ENCODE measurements at regions not wholly inside any gene's neighbourhood (a gene's known extent, or its start where the extent isn't known, plus 50 kb on each side); places are given as distances from the start of the nearest gene placed in this dataset.
"Not testable (repeated sequence)": the region's sequence is repeated elsewhere in the genome, so short reads cannot be mapped to it uniquely, and the experiment has no call there.

DNA sequence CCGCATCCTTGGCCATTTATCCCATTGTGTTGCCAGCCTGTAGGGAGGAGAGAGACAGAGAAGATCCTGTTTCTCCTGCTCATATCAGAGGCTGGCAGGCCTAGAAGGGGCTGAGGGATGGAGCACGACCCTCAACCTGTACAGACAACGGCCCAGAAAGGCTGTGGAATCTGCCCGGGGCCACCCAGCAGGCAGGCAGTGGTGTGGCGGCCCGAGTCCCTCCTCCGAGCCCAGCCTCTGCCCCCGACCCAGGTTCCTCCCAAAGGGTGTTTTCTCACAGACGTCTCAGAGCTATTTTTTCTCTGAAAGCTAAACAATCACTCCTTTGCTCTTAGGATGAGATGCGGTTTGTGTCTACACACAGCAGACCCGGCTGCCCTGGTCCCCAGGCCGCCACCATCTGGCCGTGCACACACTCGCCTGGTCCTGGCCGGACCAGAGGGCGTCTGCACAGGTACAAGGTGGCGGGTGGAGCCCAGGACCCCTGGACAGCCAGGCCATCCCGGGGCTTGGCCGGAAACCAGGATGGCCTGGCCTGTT lies 69.3 kb downstream of the FOXL3 start:
- H3K27me3 ChIP-seq (ENCODE audit: low read depth, low read length) = no peaks in the 10 kb centered on the region
- H3K36me3 ChIP-seq (ENCODE audit: control insufficient read depth in 1 of 2, insufficient read depth in 2 of 2, low read length in 2 of 2) = no peaks in the 10 kb centered on the region
- H3K9me3 ChIP-seq (ENCODE audit: control insufficient read depth in 1 of 2, low read length in 2 of 2) = peaks cover 0 to 7% of the 10 kb centered on the region in 2 donors
- no peak overlapping the region for H3K4me3 ChIP-seq (ENCODE audit: low read depth in 1 of 2, low read length in 2 of 2)
- peaks cover 0 to 4% of the 10 kb centered on the region in 2 donors for H3K4me1 ChIP-seq (ENCODE audit: control insufficient read depth in 1 of 2, insufficient read depth in 2 of 2, low read length in 2 of 2)
- no peak overlapping the region for H3K27ac ChIP-seq (ENCODE audit: low read length)

DNA sequence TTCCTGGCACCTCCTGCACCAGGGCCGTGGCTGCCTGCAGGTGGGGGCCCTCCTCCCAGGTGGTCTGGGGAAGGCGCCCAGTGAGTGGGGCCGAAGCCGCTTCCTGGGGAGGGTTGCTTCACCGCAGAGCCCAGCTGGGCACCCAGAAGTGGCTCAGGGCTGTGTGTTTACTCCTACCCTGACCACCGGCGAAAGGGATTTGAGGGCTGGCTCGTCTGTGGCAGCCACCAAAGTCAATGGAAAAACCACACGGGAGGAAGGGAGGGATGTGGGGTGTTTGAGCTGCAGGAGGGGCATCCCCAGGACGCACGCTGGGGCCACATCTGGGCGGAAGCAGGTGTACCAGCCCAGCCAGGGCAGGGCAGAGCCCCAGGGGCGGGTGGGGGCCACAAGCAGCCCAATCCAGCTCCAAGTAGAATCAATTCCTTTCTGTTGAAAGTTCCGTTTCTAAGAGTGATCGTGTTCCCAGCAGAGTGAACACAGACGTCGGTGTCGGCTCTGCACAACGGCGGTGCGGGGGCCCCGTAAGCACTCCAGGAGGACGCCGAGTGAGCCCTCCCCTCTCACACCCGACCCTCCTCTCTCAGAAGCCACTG lies 69.9 kb downstream of the FOXL3 start:
- H3K27me3 ChIP-seq (ENCODE audit: low read depth, low read length) = no peaks in the 10 kb centered on the region

DNA sequence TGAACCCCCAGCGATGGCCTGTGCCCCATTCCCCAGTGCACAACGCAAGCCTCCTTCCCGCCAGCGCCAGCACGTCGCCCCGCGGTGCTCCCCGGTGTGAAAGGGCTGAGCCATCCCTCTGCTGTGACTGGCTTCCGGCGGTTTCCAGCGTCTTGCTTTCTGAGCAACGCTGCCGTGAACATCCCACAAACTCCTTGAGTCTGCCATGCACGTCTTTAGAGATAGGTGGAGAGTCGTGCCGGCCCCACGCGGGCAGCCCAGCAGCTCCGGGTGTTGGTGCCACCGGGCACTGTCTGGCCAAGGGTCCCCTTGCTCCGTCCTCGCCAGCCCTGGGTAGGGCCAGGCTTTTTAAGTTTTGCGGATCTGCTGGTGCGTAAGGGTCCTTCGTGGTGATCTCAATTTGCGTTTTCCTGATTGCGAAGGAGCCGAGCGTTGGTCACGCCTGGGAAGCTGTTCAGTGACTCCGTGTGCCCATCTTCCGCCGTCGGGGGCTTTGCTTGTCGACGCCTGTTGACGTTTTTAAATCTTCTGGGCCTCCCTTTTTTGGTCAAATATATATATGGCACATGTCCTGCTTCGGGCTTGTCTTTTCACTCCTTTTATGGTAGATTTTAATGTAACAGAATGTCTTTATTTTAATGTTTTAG lies 70.6 kb downstream of the FOXL3 start:
- H3K27ac ChIP-seq (ENCODE audit: low read length) = no peak overlapping the region
- no peak overlapping the region for H3K4me3 ChIP-seq (ENCODE audit: low read depth in 1 of 2, low read length in 2 of 2)

More for the DNA sequence above, 69.9 kb downstream of the FOXL3 start:
- Histone ChIP-seq H3K4me1 (ENCODE audit: control insufficient read depth in 1 of 2, insufficient read depth in 2 of 2, low read length in 2 of 2) (peaks cover 0 to 4% of the 10 kb centered on the region in 2 donors), H3K27ac (ENCODE audit: low read length) (no peak overlapping the region), H3K4me3 (ENCODE audit: low read depth in 1 of 2, low read length in 2 of 2) (no peak overlapping the region), H3K36me3 (ENCODE audit: control insufficient read depth in 1 of 2, insufficient read depth in 2 of 2, low read length in 2 of 2) (no peaks in the 10 kb centered on the region), H3K9me3 (ENCODE audit: control insufficient read depth in 1 of 2, low read length in 2 of 2) (peaks cover 0 to 7% of the 10 kb centered on the region in 2 donors)

DNA sequence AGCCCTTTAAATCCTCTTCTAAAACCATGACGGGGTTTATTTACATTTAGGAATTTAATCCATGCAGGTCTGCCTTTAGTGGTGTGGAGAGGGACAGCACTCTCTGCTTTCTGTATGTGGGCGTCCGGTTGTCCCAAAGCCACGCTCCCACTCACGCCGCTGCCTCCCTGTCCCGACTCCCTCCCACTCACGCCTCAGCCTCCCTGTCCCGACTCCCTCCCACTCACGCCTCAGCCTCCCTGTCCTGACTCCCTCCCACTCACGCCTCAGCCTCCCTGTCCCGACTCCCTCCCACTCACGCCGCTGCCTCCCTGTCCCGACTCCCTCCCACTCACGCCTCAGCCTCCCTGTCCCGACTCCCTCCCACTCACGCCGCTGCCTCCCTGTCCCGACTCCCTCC lies 71.2 kb downstream of the FOXL3 start:
- H3K36me3 ChIP-seq (ENCODE audit: control insufficient read depth in 1 of 2, insufficient read depth in 2 of 2, low read length in 2 of 2); H3K4me1 ChIP-seq (ENCODE audit: control insufficient read depth in 1 of 2, insufficient read depth in 2 of 2, low read length in 2 of 2); H3K27ac ChIP-seq (ENCODE audit: low read length): not testable (repeated sequence)

More for the DNA sequence above, 70.6 kb downstream of the FOXL3 start:
- Histone ChIP-seq H3K4me1 (ENCODE audit: control insufficient read depth in 1 of 2, insufficient read depth in 2 of 2, low read length in 2 of 2) (peaks cover 0 to 4% of the 10 kb centered on the region in 2 donors), H3K9me3 (ENCODE audit: control insufficient read depth in 1 of 2, low read length in 2 of 2) (peaks cover 0 to 7% of the 10 kb centered on the region in 2 donors), H3K36me3 (ENCODE audit: control insufficient read depth in 1 of 2, insufficient read depth in 2 of 2, low read length in 2 of 2) (no peaks in the 10 kb centered on the region), H3K27me3 (ENCODE audit: low read depth, low read length) (no peaks in the 10 kb centered on the region)

DNA sequence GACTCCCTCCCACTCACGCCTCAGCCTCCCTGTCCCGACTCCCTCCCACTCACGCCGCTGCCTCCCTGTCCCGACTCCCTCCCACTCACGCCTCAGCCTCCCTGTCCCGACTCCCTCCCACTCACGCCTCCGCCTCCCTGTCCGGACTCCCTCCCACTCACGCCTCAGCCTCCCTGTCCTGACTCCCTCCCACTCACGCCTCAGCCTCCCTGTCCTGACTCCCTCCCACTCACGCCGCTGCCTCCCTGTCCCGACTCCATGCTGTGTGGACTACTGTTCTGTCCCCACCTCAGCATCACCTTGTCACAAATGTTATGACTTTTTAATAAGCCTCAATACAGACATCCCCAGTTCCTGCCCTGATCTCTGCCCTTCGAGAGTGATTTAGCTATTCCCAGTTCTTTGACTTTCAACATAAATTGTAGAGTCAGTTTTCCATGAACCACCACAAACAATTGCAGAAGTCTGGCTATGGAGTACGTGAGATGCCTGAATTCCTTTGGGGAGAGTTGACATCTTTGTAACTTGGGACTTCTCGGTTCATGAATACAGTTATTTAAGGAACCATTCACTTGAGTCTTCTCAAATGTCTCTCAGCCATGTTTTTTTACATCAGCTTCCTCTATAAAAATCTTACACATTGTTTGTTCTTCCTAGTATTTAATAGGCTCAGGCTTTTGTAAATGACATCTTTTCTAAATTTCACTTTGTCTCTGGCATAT lies 71.9 kb downstream of the FOXL3 start:
- Histone ChIP-seq H3K27ac (ENCODE audit: low read length) (peak overlapping the region; percentile 51), H3K9me3 (ENCODE audit: control insufficient read depth in 1 of 2, low read length in 2 of 2) (peaks cover 0 to 7% of the 10 kb centered on the region in 2 donors), H3K36me3 (ENCODE audit: control insufficient read depth in 1 of 2, insufficient read depth in 2 of 2, low read length in 2 of 2) (no peaks in the 10 kb centered on the region), H3K27me3 (ENCODE audit: low read depth, low read length) (no peaks in the 10 kb centered on the region), H3K4me3 (ENCODE audit: low read depth in 1 of 2, low read length in 2 of 2) (peak overlapping the region; percentile 9 to 47), H3K4me1 (ENCODE audit: control insufficient read depth in 1 of 2, insufficient read depth in 2 of 2, low read length in 2 of 2) (peaks cover 0 to 4% of the 10 kb centered on the region in 2 donors)

More for the DNA sequence above, 71.2 kb downstream of the FOXL3 start:
- not testable (repeated sequence) for H3K27me3 ChIP-seq (ENCODE audit: low read depth, low read length); H3K9me3 ChIP-seq (ENCODE audit: control insufficient read depth in 1 of 2, low read length in 2 of 2); H3K4me3 ChIP-seq (ENCODE audit: low read depth in 1 of 2, low read length in 2 of 2)

DNA sequence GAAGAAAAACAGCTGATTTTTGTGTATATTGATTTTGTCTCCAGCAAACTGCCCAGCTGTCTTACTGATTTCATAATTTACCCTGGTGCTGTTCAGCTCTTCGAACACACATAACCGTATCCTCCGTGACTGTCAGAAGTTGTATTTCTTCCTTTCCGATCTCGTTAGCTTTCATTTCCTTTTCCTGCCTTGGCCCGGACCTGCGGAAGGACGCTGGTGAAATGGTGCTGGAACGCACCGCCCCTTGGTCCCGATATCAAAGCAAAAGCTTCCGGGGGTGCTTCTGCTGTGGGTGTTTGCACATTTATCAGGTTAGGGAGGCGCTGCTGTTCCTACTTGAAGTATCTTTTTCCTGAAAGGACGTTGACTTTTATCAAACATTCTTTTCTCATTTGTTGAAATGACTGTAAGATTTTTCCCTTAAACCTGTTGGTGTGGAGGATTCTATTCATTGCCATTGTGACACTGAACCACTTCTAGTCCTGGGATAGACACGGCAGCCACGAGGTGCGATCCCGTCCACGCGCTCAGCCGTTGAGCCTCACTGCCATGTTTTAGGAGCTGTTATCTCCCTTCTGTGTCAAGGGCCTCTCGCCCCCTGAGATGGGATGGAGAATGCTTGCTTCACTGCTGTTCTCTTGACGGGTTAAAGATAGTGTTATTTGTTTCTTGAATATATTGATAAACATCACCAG lies 72.6 kb downstream of the FOXL3 start:
- Histone ChIP-seq H3K27me3 (ENCODE audit: low read depth, low read length) (no peaks in the 10 kb centered on the region), H3K36me3 (ENCODE audit: control insufficient read depth in 1 of 2, insufficient read depth in 2 of 2, low read length in 2 of 2) (no peaks in the 10 kb centered on the region), H3K4me3 (ENCODE audit: low read depth in 1 of 2, low read length in 2 of 2) (peak overlapping the region; percentile 9 to 47), H3K27ac (ENCODE audit: low read length) (peak overlapping the region; percentile 51), H3K4me1 (ENCODE audit: control insufficient read depth in 1 of 2, insufficient read depth in 2 of 2, low read length in 2 of 2) (peaks cover 0 to 4% of the 10 kb centered on the region in 2 donors), H3K9me3 (ENCODE audit: control insufficient read depth in 1 of 2, low read length in 2 of 2) (peaks cover 0 to 7% of the 10 kb centered on the region in 2 donors)

DNA sequence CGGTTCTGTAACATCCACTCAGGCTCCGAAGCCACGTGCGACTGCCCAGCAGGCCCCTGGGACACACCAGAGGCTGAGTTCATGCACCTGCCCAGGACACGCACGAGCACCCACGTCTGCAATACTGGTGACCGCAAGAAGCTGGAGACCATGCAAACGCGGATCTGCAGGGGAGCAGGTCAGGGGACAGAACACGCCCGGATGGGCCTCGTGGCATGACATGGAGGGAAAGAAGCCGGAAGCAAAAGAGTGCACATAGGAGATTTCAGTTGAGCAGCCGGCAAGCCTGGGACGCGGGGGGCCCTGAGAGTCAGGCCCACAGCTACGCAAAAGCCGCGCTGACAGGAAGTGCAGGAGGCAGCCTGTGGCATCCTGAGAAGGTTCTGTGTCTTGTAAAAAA lies 73.7 kb downstream of the FOXL3 start:
- Histone ChIP-seq H3K9me3 (ENCODE audit: control insufficient read depth in 1 of 2, low read length in 2 of 2) (no peaks in the 10 kb centered on the region), H3K4me3 (ENCODE audit: low read depth in 1 of 2, low read length in 2 of 2) (no peak overlapping the region), H3K4me1 (ENCODE audit: control insufficient read depth in 1 of 2, insufficient read depth in 2 of 2, low read length in 2 of 2) (peaks cover 0 to 4% of the 10 kb centered on the region in 2 donors), H3K27ac (ENCODE audit: low read length) (no peak overlapping the region), H3K27me3 (ENCODE audit: low read depth, low read length) (no peaks in the 10 kb centered on the region), H3K36me3 (ENCODE audit: control insufficient read depth in 1 of 2, insufficient read depth in 2 of 2, low read length in 2 of 2) (no peaks in the 10 kb centered on the region)

DNA sequence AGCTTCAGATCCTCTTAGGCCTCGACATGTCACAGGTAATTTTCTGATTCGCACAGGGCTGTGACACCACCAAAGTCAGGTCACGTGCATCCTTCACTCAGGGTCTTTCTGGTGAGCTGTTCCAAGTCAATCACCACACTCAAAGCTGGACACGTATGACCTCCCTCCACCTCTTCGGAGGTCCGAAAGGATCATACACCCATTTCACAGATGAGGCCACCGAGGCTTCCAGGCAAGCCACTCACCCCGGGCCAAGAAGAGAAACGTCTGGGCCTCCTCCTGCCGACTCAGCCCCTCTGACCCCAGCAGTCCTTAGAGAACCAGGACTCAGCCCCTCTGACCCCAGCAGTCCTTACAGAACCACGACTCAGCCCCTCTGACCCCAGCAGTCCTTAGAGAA lies 74.6 kb downstream of the FOXL3 start:
- H3K4me3 ChIP-seq (ENCODE audit: low read depth in 1 of 2, low read length in 2 of 2) = no peak overlapping the region
- no peaks in the 10 kb centered on the region for H3K36me3 ChIP-seq (ENCODE audit: control insufficient read depth in 1 of 2, insufficient read depth in 2 of 2, low read length in 2 of 2)
- H3K27me3 ChIP-seq (ENCODE audit: low read depth, low read length) = no peaks in the 10 kb centered on the region
- H3K4me1 ChIP-seq (ENCODE audit: control insufficient read depth in 1 of 2, insufficient read depth in 2 of 2, low read length in 2 of 2) = peaks cover 0 to 4% of the 10 kb centered on the region in 2 donors
- no peak overlapping the region for H3K27ac ChIP-seq (ENCODE audit: low read length)
- H3K9me3 ChIP-seq (ENCODE audit: control insufficient read depth in 1 of 2, low read length in 2 of 2) = no peaks in the 10 kb centered on the region

DNA sequence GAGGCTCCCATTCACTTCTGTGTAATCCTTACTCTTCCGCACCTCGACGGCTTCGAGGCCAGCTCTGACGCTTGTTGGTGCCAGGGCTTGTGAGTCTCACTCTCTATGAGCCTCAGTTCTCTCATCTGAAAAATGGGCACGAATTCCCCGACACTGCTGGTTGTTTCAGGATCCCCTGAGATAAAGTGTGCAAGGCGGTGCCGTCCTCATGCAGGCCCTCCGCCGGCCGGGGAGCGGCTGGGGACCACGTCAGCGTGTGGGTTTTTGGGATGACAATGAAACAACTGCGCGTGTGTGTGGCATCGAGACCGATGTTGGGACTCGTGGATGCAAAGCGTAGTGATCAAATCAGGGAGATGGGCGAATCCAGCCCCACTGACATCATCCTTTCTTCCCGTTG lies 75.6 kb downstream of the FOXL3 start:
- Histone ChIP-seq H3K36me3 (ENCODE audit: control insufficient read depth in 1 of 2, insufficient read depth in 2 of 2, low read length in 2 of 2) (no peaks in the 10 kb centered on the region), H3K4me1 (ENCODE audit: control insufficient read depth in 1 of 2, insufficient read depth in 2 of 2, low read length in 2 of 2) (peaks cover 0 to 4% of the 10 kb centered on the region in 2 donors), H3K9me3 (ENCODE audit: control insufficient read depth in 1 of 2, low read length in 2 of 2) (no peaks in the 10 kb centered on the region), H3K27ac (ENCODE audit: low read length) (no peak overlapping the region), H3K4me3 (ENCODE audit: low read depth in 1 of 2, low read length in 2 of 2) (no peak overlapping the region), H3K27me3 (ENCODE audit: low read depth, low read length) (no peaks in the 10 kb centered on the region)

DNA sequence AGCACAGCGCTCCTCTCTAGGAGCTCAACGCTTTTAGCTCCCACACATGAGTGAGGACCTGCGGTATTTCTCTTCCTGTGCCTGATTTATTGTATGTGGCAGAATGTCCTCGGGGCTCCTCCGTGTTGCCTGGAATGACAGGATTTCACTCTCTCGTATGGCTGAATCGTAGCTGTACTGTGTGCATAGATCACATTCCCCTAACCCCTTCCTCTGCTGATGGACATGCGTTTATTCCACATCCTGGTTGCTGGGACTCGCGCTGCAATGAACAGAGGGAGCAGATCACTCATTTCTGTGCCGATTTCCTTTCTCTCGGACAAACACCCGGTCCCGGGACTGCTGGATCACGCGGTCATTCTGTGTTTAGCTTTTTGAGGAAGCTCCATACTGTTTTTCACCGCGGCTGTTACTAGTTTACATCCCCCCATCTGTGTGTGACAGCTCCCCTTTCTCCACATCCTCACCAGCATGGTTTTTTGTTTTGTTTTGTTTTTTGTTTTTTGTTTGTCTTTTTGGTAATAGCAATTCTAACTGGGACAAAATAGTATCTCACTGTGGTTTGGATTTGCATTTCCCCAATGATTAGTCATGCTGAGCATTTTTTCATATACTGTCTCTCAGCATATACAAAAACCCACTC lies 76.3 kb downstream of the FOXL3 start:
- Histone ChIP-seq H3K4me1 (ENCODE audit: control insufficient read depth in 1 of 2, insufficient read depth in 2 of 2, low read length in 2 of 2) (peaks cover 0 to 4% of the 10 kb centered on the region in 2 donors), H3K27ac (ENCODE audit: low read length) (no peak overlapping the region), H3K36me3 (ENCODE audit: control insufficient read depth in 1 of 2, insufficient read depth in 2 of 2, low read length in 2 of 2) (no peaks in the 10 kb centered on the region), H3K9me3 (ENCODE audit: control insufficient read depth in 1 of 2, low read length in 2 of 2) (no peaks in the 10 kb centered on the region), H3K4me3 (ENCODE audit: low read depth in 1 of 2, low read length in 2 of 2) (no peak overlapping the region), H3K27me3 (ENCODE audit: low read depth, low read length) (no peaks in the 10 kb centered on the region)
